IMR-90 (cell line): ENCODE measurements at regions not wholly inside any gene's neighbourhood (a gene's known extent, or its start where the extent isn't known, plus 50 kb on each side); places are given as distances from the start of the nearest gene placed in this dataset.

Experiments
- MAFK ChIP-seq: IDR thresholded peaks from 2 replicates; pipeline ENCODE4 v1.6.1; 2012; ENCODE audit warnings: low read depth, low read length, improper control_type of control experiment
- POLR2A ChIP-seq: IDR thresholded peaks from 2 replicates; pipeline ENCODE4 v1.6.1; 2012; ENCODE audit warnings: mild to moderate bottlenecking, low read depth, low read length
- RAD21 ChIP-seq: IDR thresholded peaks from 2 replicates; pipeline ENCODE4 v1.6.1; 2012; ENCODE audit warnings: low read length, improper control_type of control experiment
- RCOR1 ChIP-seq: IDR thresholded peaks from 2 replicates; pipeline ENCODE4 v1.6.1; 2012; ENCODE audit warnings: mild to moderate bottlenecking, low read length, improper control_type of control experiment; ENCODE audit not compliant: insufficient replicate concordance
- TF ChIP-seq, protein P1 (sequence below): conservative IDR thresholded peaks from 2 replicates; pipeline ENCODE4 v1.5.1; 2012; ENCODE audit warnings: mild to moderate bottlenecking, low read depth, low read length, improper control_type of control experiment

DNA sequence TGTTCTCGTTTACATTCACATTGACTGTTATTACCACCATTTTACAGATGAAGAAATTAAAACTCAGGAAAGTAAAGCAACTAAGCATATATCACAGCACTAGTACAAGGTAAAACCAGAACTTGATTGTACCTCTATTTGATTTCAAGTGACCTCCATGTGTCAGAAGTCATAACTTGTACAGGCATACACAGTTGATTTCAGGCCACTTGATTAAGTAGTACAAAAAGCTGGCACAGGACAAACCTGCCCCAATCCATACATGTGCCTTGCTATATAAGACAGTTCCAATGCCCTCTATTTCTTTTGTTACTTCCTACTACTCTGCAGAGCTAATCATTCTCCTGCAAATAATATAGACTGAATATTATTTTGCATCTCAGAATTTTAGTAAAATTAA, 58.8 kb upstream of the VGLL2 start:
- TF ChIP-seq, protein P1, sequence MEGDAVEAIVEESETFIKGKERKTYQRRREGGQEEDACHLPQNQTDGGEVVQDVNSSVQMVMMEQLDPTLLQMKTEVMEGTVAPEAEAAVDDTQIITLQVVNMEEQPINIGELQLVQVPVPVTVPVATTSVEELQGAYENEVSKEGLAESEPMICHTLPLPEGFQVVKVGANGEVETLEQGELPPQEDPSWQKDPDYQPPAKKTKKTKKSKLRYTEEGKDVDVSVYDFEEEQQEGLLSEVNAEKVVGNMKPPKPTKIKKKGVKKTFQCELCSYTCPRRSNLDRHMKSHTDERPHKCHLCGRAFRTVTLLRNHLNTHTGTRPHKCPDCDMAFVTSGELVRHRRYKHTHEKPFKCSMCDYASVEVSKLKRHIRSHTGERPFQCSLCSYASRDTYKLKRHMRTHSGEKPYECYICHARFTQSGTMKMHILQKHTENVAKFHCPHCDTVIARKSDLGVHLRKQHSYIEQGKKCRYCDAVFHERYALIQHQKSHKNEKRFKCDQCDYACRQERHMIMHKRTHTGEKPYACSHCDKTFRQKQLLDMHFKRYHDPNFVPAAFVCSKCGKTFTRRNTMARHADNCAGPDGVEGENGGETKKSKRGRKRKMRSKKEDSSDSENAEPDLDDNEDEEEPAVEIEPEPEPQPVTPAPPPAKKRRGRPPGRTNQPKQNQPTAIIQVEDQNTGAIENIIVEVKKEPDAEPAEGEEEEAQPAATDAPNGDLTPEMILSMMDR = no peak
- TF ChIP-seq RAD21 = no peak
- no peak for TF ChIP-seq RCOR1
- TF ChIP-seq POLR2A = no peak
- no peak for TF ChIP-seq MAFK
